ENCODE measurements at regions not wholly inside any gene's neighbourhood (a gene's known extent, or its start where the extent isn't known, plus 50 kb on each side); places are given as distances from the start of the nearest gene placed in this dataset.

DNA sequence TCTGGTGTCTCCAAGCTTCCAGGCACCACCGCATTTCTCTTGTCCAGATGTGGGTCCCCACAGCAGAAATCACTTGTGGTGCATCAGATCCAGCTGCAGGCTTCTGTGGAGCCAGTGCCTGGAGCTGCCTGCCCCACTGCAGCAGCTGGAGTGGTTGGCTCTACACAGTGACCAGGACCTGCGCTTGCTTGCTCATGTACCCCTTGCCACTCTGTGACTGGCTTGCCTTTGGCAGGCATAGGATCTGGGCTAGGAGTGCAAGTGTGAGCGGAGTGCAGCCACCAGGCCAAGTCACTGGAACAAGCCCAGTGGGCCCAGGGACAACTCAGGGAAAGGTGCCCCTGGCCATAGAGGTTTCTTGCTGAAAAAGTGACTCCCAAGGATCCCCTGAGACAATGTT, 1400.0 kb upstream of the ALCAM start:
- TF ChIP-seq POLR2A (IDR thresholded peaks at IDR 0.05; ENCODE audit: low read length) (no peak), GATA1 (IDR thresholded peaks at IDR 0.05; ENCODE audit: low read depth, low read length) (no peak)
